ENCODE measurements at regions not wholly inside any gene's neighbourhood (a gene's known extent, or its start where the extent isn't known, plus 50 kb on each side); places are given as distances from the start of the nearest gene placed in this dataset.

DNA sequence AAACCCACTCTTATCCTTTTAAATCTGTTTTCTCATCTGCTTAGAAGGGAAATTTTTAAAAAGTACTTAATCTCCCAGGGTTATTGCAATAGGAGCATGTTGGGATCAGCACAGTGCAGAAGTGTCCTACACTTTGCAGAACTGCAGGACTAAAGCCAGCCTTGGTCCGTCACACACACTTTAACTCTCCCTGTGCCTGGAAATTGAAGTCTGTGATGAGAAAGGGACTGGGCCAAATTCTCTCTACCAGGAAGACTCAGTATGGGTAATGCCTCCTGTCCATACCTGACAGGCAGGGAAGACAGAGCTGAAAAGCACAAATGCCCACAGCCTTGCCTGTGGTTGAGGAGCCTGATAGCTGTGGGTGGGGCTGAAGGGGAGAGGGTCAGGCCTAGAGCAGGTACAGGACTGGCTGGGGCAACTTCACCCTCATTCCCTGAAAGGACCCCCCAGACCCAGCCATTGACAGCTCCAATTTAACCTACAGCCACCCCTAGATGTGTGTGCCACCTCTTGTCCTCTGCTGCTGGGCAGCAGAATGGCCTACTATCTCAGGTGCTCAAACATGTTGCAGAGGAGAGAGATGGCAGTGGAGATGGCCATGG, 377.2 kb upstream of the KLHL29 start:
- TF ChIP-seq, protein P1, sequence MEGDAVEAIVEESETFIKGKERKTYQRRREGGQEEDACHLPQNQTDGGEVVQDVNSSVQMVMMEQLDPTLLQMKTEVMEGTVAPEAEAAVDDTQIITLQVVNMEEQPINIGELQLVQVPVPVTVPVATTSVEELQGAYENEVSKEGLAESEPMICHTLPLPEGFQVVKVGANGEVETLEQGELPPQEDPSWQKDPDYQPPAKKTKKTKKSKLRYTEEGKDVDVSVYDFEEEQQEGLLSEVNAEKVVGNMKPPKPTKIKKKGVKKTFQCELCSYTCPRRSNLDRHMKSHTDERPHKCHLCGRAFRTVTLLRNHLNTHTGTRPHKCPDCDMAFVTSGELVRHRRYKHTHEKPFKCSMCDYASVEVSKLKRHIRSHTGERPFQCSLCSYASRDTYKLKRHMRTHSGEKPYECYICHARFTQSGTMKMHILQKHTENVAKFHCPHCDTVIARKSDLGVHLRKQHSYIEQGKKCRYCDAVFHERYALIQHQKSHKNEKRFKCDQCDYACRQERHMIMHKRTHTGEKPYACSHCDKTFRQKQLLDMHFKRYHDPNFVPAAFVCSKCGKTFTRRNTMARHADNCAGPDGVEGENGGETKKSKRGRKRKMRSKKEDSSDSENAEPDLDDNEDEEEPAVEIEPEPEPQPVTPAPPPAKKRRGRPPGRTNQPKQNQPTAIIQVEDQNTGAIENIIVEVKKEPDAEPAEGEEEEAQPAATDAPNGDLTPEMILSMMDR (IDR thresholded peaks at IDR 0.05): no peak
- TF ChIP-seq, protein P2, sequence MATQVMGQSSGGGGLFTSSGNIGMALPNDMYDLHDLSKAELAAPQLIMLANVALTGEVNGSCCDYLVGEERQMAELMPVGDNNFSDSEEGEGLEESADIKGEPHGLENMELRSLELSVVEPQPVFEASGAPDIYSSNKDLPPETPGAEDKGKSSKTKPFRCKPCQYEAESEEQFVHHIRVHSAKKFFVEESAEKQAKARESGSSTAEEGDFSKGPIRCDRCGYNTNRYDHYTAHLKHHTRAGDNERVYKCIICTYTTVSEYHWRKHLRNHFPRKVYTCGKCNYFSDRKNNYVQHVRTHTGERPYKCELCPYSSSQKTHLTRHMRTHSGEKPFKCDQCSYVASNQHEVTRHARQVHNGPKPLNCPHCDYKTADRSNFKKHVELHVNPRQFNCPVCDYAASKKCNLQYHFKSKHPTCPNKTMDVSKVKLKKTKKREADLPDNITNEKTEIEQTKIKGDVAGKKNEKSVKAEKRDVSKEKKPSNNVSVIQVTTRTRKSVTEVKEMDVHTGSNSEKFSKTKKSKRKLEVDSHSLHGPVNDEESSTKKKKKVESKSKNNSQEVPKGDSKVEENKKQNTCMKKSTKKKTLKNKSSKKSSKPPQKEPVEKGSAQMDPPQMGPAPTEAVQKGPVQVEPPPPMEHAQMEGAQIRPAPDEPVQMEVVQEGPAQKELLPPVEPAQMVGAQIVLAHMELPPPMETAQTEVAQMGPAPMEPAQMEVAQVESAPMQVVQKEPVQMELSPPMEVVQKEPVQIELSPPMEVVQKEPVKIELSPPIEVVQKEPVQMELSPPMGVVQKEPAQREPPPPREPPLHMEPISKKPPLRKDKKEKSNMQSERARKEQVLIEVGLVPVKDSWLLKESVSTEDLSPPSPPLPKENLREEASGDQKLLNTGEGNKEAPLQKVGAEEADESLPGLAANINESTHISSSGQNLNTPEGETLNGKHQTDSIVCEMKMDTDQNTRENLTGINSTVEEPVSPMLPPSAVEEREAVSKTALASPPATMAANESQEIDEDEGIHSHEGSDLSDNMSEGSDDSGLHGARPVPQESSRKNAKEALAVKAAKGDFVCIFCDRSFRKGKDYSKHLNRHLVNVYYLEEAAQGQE (IDR thresholded peaks at IDR 0.05; ENCODE audit: insufficient read depth in 1 of 2, low read depth in 2 of 2, low read length in 1 of 2): no peak
- TF ChIP-seq TCF7L2 (IDR thresholded peaks at IDR 0.05; ENCODE audit: low read depth, low read length): no peak
- TF ChIP-seq POLR2AphosphoS5 (IDR thresholded peaks at IDR 0.05; ENCODE audit: low read depth, low read length): no peak
- no peak for TF ChIP-seq SIN3A (IDR thresholded peaks at IDR 0.05; ENCODE audit: borderline replicate concordance, insufficient read depth, low read depth, low read length)

Data from Panc1 (cell line).